ENCODE measurements at regions not wholly inside any gene's neighbourhood (a gene's known extent, or its start where the extent isn't known, plus 50 kb on each side); places are given as distances from the start of the nearest gene placed in this dataset.

DNA sequence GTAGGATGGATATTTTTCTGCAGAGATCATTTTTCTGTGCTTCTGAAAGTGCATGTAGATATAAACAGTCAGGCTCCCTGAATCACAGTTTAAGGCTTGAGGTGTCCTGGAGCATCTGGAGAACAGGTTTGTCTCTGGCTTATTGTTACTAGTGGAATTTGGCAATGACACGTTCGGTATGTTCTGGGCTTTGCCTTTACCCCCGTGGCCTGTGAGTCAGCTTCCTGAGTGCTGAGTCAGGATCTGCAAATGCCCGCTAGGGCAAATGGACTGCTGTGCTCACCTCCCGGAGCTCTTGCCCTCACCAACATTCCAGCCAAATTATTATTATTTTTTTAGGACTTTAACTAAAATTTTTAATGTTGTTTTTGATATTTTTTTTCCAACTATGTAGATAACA, 192.5 kb upstream of the PRSS1 start:
- TF ChIP-seq RAD21 (IDR thresholded peaks at IDR 0.05; ENCODE audit: low read length) (no peak), MAZ (IDR thresholded peaks at IDR 0.05; ENCODE audit: borderline replicate concordance, low read depth, low read length) (peak; percentile 33; the same call in 1 of the 2 replicates), MAFK (IDR thresholded peaks at IDR 0.05; ENCODE audit: low read depth, low read length) (peak; percentile 95), BHLHE40 (IDR thresholded peaks at IDR 0.05; ENCODE audit: low read depth, low read length) (peak; percentile 69), FOS (IDR thresholded peaks at IDR 0.05; ENCODE audit: low read depth, low read length) (peak; percentile 81), RCOR1 (IDR thresholded peaks at IDR 0.05; ENCODE audit: insufficient replicate concordance, low read length) (no peak), CEBPB (IDR thresholded peaks at IDR 0.05; ENCODE audit: low read depth, low read length) (peak; percentile 54; the same call in 1 of the 2 replicates), NFE2L2 (IDR thresholded peaks at IDR 0.05; ENCODE audit: low read depth, low read length) (peak; percentile 87)
- TF ChIP-seq, protein P1, sequence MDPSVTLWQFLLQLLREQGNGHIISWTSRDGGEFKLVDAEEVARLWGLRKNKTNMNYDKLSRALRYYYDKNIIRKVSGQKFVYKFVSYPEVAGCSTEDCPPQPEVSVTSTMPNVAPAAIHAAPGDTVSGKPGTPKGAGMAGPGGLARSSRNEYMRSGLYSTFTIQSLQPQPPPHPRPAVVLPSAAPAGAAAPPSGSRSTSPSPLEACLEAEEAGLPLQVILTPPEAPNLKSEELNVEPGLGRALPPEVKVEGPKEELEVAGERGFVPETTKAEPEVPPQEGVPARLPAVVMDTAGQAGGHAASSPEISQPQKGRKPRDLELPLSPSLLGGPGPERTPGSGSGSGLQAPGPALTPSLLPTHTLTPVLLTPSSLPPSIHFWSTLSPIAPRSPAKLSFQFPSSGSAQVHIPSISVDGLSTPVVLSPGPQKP (IDR thresholded peaks at IDR 0.05; ENCODE audit: borderline replicate concordance, low read depth, low read length) = no peak
- TF ChIP-seq, protein P2, sequence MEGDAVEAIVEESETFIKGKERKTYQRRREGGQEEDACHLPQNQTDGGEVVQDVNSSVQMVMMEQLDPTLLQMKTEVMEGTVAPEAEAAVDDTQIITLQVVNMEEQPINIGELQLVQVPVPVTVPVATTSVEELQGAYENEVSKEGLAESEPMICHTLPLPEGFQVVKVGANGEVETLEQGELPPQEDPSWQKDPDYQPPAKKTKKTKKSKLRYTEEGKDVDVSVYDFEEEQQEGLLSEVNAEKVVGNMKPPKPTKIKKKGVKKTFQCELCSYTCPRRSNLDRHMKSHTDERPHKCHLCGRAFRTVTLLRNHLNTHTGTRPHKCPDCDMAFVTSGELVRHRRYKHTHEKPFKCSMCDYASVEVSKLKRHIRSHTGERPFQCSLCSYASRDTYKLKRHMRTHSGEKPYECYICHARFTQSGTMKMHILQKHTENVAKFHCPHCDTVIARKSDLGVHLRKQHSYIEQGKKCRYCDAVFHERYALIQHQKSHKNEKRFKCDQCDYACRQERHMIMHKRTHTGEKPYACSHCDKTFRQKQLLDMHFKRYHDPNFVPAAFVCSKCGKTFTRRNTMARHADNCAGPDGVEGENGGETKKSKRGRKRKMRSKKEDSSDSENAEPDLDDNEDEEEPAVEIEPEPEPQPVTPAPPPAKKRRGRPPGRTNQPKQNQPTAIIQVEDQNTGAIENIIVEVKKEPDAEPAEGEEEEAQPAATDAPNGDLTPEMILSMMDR (conservative IDR thresholded peaks at IDR 0.05; ENCODE audit: low read depth, low read length) = peak; percentile 33
- no peak overlapping the region for H3K27ac ChIP-seq (ENCODE audit: insufficient read depth, low read length)
- no peak overlapping the region for H3K9ac ChIP-seq (ENCODE audit: low read depth, low read length)
- H2BK15ac ChIP-seq (ENCODE audit: low read depth, low read length) = no peak overlapping the region
- no CpG with 5 or more reads among the region's 5 CpGs for WGBS, 2 experiments (ENCODE audit: extremely low coverage in 2 of 2, insufficient read length in 1 of 2)
- no peaks in the 10 kb centered on the region for H3K27me3 ChIP-seq (ENCODE audit: control insufficient read depth, insufficient read depth, low read length)
- H4K91ac ChIP-seq (ENCODE audit: insufficient read depth, low read depth, low read length) = no peak overlapping the region
- H2BK5ac ChIP-seq (ENCODE audit: low read depth, low read length, poor library complexity, severe bottlenecking) = peak overlapping the region; percentile 99
- H2AK9ac ChIP-seq (replicated peaks; ENCODE audit: low read depth, low read length, poor library complexity) = no peak overlapping the region
- H3K56ac ChIP-seq (ENCODE audit: extremely low read depth, insufficient read depth, low read length) = 0 out of 2 replicates have a peak overlapping the region, but pooled peaks have one; percentile 55
- peak; percentile 99 for DNase-seq
- H3K9me1 ChIP-seq (ENCODE audit: insufficient read depth, low read length) = peaks cover 19% of the 10 kb centered on the region
- H2BK20ac ChIP-seq (ENCODE audit: low read depth, low read length) = peak overlapping the region; percentile 64; the same call in 1 of the 2 replicates
- H3K4me3 ChIP-seq (ENCODE audit: insufficient read depth, low read depth, low read length) = no peak overlapping the region
- H4K20me1 ChIP-seq (ENCODE audit: insufficient read depth, low read length) = no peaks in the 10 kb centered on the region
- H2BK120ac ChIP-seq (ENCODE audit: low read depth, low read length) = peak overlapping the region; percentile 98; the same call in 1 of the 2 replicates
- peak overlapping the region in 1 of 2 experiments; percentile 98; a peak in 1 of 4 replicates for H4K8ac ChIP-seq (ENCODE audit: low read depth in 2 of 2, low read length in 2 of 2)
- CTCF ChIA-PET = interaction anchor here (1.0 kb wide), 1 partner anchor 31 kb away, joined by 4 read pairs; no protein-coding TSS in a partner anchor
- peak; percentile 76 for ATAC-seq (ENCODE audit: low read depth)
- dilution Hi-C loops (cut with HindIII; ENCODE audit: low sequenced_read_pairs, unreplicated experiment) = no loop called here
- no peak overlapping the region for H2AFZ ChIP-seq (replicated peaks; ENCODE audit: low read length, poor library complexity)
- H3K79me1 ChIP-seq (ENCODE audit: low read depth in 1 of 2, low read length in 2 of 2) = peaks cover 2 to 22% of the 10 kb centered on the region in 2 experiments; a peak in 3 of 4 replicates
- no peak overlapping the region for H3K18ac ChIP-seq (ENCODE audit: low read depth, low read length)
- H3K4me1 ChIP-seq (ENCODE audit: control insufficient read depth, insufficient read depth, low read length) = peaks cover 27% of the 10 kb centered on the region
- in situ Hi-C loops (cut with MboI; ENCODE audit: low sequenced_read_pairs) = loop anchor here (25.0 kb wide), 1 partner anchor 1331 kb away; no protein-coding TSS in a partner anchor
- H3K4me2 ChIP-seq (ENCODE audit: low read depth, low read length) = no peak overlapping the region
- H3K14ac ChIP-seq (replicated peaks; ENCODE audit: low read depth, low read length) = no peak overlapping the region
- H3K4ac ChIP-seq (ENCODE audit: low read depth, low read length) = no peak overlapping the region
- POLR2A ChIA-PET (ENCODE audit: unreplicated experiment) = no interaction called here
- no peak overlapping the region for H2AK5ac ChIP-seq (ENCODE audit: low read depth, low read length)
- intact Hi-C loops (cut with micrococcal nuclease) = no loop called here
- H3K36me3 ChIP-seq (ENCODE audit: control insufficient read depth, insufficient read depth, low read length) = no peaks in the 10 kb centered on the region
- no peak overlapping the region for H4K5ac ChIP-seq (ENCODE audit: low read depth, low read length)
- no peaks in the 10 kb centered on the region for H3K9me3 ChIP-seq (ENCODE audit: control insufficient read depth, insufficient read depth, low read length)
- no peak overlapping the region for H3K23ac ChIP-seq (ENCODE audit: low read depth, low read length)
- no TSS peak for BruUV-seq (replicated peaks)
